Activated T-cell treated with anti-CD3 and anti-CD28 coated beads, Interleukin-2, amount 50 U/mL, for 72 hours (primary cell): ENCODE measurements at regions not wholly inside any gene's neighbourhood (a gene's known extent, or its start where the extent isn't known, plus 50 kb on each side); places are given as distances from the start of the nearest gene placed in this dataset.

ENCODE experiments used
- ATAC-seq, 2 donors: fragments of 150-1000 bp; cut with Tn5 transposase; replicated peaks in 1 of 2; 2 replicates each; pipeline ENCODE4 v1.10.0; 2021; ENCODE audit warnings: moderate library complexity in 2 of 2, mild to moderate bottlenecking in 1 of 2
- DNase-seq, 2 donors: peaks; one replicate each; pipeline ENCODE4 v3.0.0; 2021 to 2022; ENCODE audit warnings: mixed read lengths in 1 of 2
- H3K27ac Mint-ChIP-seq: one replicate; pipeline ENCODE4 v1.8.0; 2022; ENCODE audit warnings: mild to moderate bottlenecking, moderate library complexity, mixed read lengths
- H3K27me3 Mint-ChIP-seq: one replicate; pipeline ENCODE4 v1.8.0; 2022; ENCODE audit warnings: low read depth, mixed read lengths
- H3K36me3 Mint-ChIP-seq, 2 donors: one replicate each; pipeline ENCODE4 v1.8.0; 2022; ENCODE audit warnings: mixed read lengths in 2 of 2, mild to moderate bottlenecking in 1 of 2; ENCODE audit not compliant: insufficient read depth in 2 of 2
- H3K4me1 Mint-ChIP-seq: one replicate; pipeline ENCODE4 v1.8.0; 2022; ENCODE audit warnings: low read depth, mixed read lengths
- H3K4me3 Mint-ChIP-seq, 2 donors: one replicate each; pipeline ENCODE4 v1.8.0; 2022; ENCODE audit warnings: mild to moderate bottlenecking in 2 of 2, mixed read lengths in 2 of 2, moderate library complexity in 2 of 2
- H3K9me3 Mint-ChIP-seq, 2 donors: one replicate each; pipeline ENCODE4 v1.8.0; 2022; ENCODE audit warnings: mixed read lengths in 2 of 2

GRCh38 chr15:69934607-69935006 lies 163.1 kb downstream of the TLE3 start:
- ATAC-seq (no peak), DNase-seq (no peak)
- H3K9me3 Mint-ChIP-seq: peaks cover 1 to 5% of the 10 kb centered on the region in 2 donors
- H3K4me1 Mint-ChIP-seq: no peaks in the 10 kb centered on the region
- H3K27ac Mint-ChIP-seq: no peak overlapping the region
- peaks cover 0 to 6% of the 10 kb centered on the region in 2 donors for H3K36me3 Mint-ChIP-seq
- H3K4me3 Mint-ChIP-seq: no peak overlapping the region
- H3K27me3 Mint-ChIP-seq: peaks cover 5% of the 10 kb centered on the region

GRCh38 chr15:69939513-69940440 lies 157.9 kb downstream of the TLE3 start:
- DNase-seq (no peak), ATAC-seq (no peak)
- Mint-ChIP-seq H3K27me3 (peaks cover 5% of the 10 kb centered on the region), H3K4me1 (no peaks in the 10 kb centered on the region), H3K4me3 (no peak overlapping the region), H3K27ac (no peak overlapping the region), H3K36me3 (peaks cover 0 to 6% of the 10 kb centered on the region in 2 donors), H3K9me3 (peaks cover 0 to 3% of the 10 kb centered on the region in 2 donors)

GRCh38 chr15:69940441-69941300 lies 157.0 kb downstream of the TLE3 start:
- no peak for DNase-seq
- H3K9me3 Mint-ChIP-seq: no peaks in the 10 kb centered on the region
- no peaks in the 10 kb centered on the region for H3K4me1 Mint-ChIP-seq
- no peak overlapping the region for H3K27ac Mint-ChIP-seq
- no peak for ATAC-seq
- no peaks in the 10 kb centered on the region for H3K36me3 Mint-ChIP-seq
- peaks cover 3% of the 10 kb centered on the region for H3K27me3 Mint-ChIP-seq
- no peak overlapping the region for H3K4me3 Mint-ChIP-seq

GRCh38 chr15:69941301-69941605 lies 156.5 kb downstream of the TLE3 start:
- no peaks in the 10 kb centered on the region for H3K27me3 Mint-ChIP-seq

GRCh38 chr15:69941706-69942495 lies 155.8 kb downstream of the TLE3 start:
- ATAC-seq (no peak), DNase-seq (no peak)
- H3K36me3 Mint-ChIP-seq: no peaks in the 10 kb centered on the region
- no peak overlapping the region for H3K4me3 Mint-ChIP-seq
- H3K27me3 Mint-ChIP-seq: no peaks in the 10 kb centered on the region
- no peaks in the 10 kb centered on the region for H3K4me1 Mint-ChIP-seq
- no peaks in the 10 kb centered on the region for H3K9me3 Mint-ChIP-seq
- H3K27ac Mint-ChIP-seq: no peak overlapping the region

More at GRCh38 chr15:69941301-69941605, 156.5 kb downstream of the TLE3 start:
- H3K9me3 Mint-ChIP-seq: no peaks in the 10 kb centered on the region
- DNase-seq: no peak
- H3K36me3 Mint-ChIP-seq: no peaks in the 10 kb centered on the region
- no peaks in the 10 kb centered on the region for H3K4me1 Mint-ChIP-seq
- ATAC-seq: no peak
- no peak overlapping the region for H3K4me3 Mint-ChIP-seq
- no peak overlapping the region for H3K27ac Mint-ChIP-seq

- DNase-seq (no peak), ATAC-seq (no peak)
- no peak overlapping the region for H3K4me3 Mint-ChIP-seq
- H3K9me3 Mint-ChIP-seq: no peaks in the 10 kb centered on the region
- no peaks in the 10 kb centered on the region for H3K36me3 Mint-ChIP-seq
- no peaks in the 10 kb centered on the region for H3K4me1 Mint-ChIP-seq
- no peak overlapping the region for H3K27ac Mint-ChIP-seq
- no peaks in the 10 kb centered on the region for H3K27me3 Mint-ChIP-seq
These were observed 154.1 kb downstream of the TLE3 start for GRCh38 chr15:69943637-69944036.

GRCh38 chr15:69945729-69946128 lies 152.0 kb downstream of the TLE3 start:
- Mint-ChIP-seq H3K9me3 (no peaks in the 10 kb centered on the region), H3K27ac (no peak overlapping the region), H3K36me3 (no peaks in the 10 kb centered on the region), H3K27me3 (no peaks in the 10 kb centered on the region), H3K4me3 (no peak overlapping the region), H3K4me1 (peaks cover 7% of the 10 kb centered on the region)
- DNase-seq (no peak), ATAC-seq (no peak)

GRCh38 chr15:69946870-69947269 lies 150.8 kb downstream of the TLE3 start:
- Mint-ChIP-seq H3K27ac (no peak overlapping the region), H3K36me3 (no peaks in the 10 kb centered on the region), H3K4me1 (peaks cover 7% of the 10 kb centered on the region), H3K27me3 (no peaks in the 10 kb centered on the region), H3K9me3 (no peaks in the 10 kb centered on the region), H3K4me3 (no peak overlapping the region)
- DNase-seq (no peak), ATAC-seq (no peak)

- Mint-ChIP-seq H3K27ac (no peak overlapping the region), H3K9me3 (no peaks in the 10 kb centered on the region), H3K27me3 (no peaks in the 10 kb centered on the region), H3K36me3 (no peaks in the 10 kb centered on the region), H3K4me3 (no peak overlapping the region), H3K4me1 (peaks cover 7% of the 10 kb centered on the region)
- no peak for ATAC-seq
- DNase-seq: no peak
These were observed 150.3 kb downstream of the TLE3 start for GRCh38 chr15:69947394-69947793.

GRCh38 chr15:69949485-69949884 lies 148.2 kb downstream of the TLE3 start:
- H3K4me1 Mint-ChIP-seq: peaks cover 7% of the 10 kb centered on the region
- DNase-seq (no peak), ATAC-seq (no peak)
- H3K9me3 Mint-ChIP-seq: no peaks in the 10 kb centered on the region
- H3K4me3 Mint-ChIP-seq: no peak overlapping the region
- no peaks in the 10 kb centered on the region for H3K36me3 Mint-ChIP-seq
- H3K27ac Mint-ChIP-seq: no peak overlapping the region
- H3K27me3 Mint-ChIP-seq: no peaks in the 10 kb centered on the region

- no peaks in the 10 kb centered on the region for H3K27me3 Mint-ChIP-seq
- ATAC-seq (no peak), DNase-seq (no peak)
- H3K4me3 Mint-ChIP-seq: no peak overlapping the region
- H3K27ac Mint-ChIP-seq: no peak overlapping the region
- no peaks in the 10 kb centered on the region for H3K9me3 Mint-ChIP-seq
- peaks cover 7% of the 10 kb centered on the region for H3K4me1 Mint-ChIP-seq
- no peaks in the 10 kb centered on the region for H3K36me3 Mint-ChIP-seq
These were observed 146.3 kb downstream of the TLE3 start for GRCh38 chr15:69951256-69951897.

GRCh38 chr15:69951898-69952555 lies 145.7 kb downstream of the TLE3 start:
- H3K4me1 Mint-ChIP-seq: peaks cover 7% of the 10 kb centered on the region
- H3K4me3 Mint-ChIP-seq: no peak overlapping the region
- no peak for ATAC-seq
- no peaks in the 10 kb centered on the region for H3K27me3 Mint-ChIP-seq
- no peaks in the 10 kb centered on the region for H3K36me3 Mint-ChIP-seq
- DNase-seq: no peak
- H3K27ac Mint-ChIP-seq: no peak overlapping the region
- no peaks in the 10 kb centered on the region for H3K9me3 Mint-ChIP-seq
